Ascending aorta (tissue), 2 donors: ENCODE measurements at regions not wholly inside any gene's neighbourhood (a gene's known extent, or its start where the extent isn't known, plus 50 kb on each side); places are given as distances from the start of the nearest gene placed in this dataset.

Experiments used
- DNase-seq, 2 donors: peaks; one replicate each; pipeline ENCODE4 v3.0.0-alpha.2; 2019; ENCODE audit warnings: low spot score in 2 of 2
- H3K27ac ChIP-seq, 2 donors: fragments of 200-600 bp; sonication (generic); one replicate each; pipeline ENCODE4 v1.5.1; 2016 to 2017; ENCODE audit warnings: mild to moderate bottlenecking in 1 of 2
- H3K27me3 ChIP-seq: fragments of 200-600 bp; sonication (generic); one replicate; pipeline ENCODE4 v1.5.1; 2017
- H3K36me3 ChIP-seq, 2 donors: fragments of 200-600 bp; sonication (generic); one replicate each; pipeline ENCODE4 v1.5.1; 2016
- H3K4me1 ChIP-seq, 2 donors: fragments of 200-600 bp; sonication (generic); one replicate each; pipeline ENCODE4 v1.5.1; 2016 to 2017; ENCODE audit warnings: mild to moderate bottlenecking in 1 of 2
- H3K4me3 ChIP-seq, 2 donors: fragments of 200-600 bp; sonication (generic); one replicate each; pipeline ENCODE4 v1.5.1; 2016 to 2017; ENCODE audit warnings: mild to moderate bottlenecking in 1 of 2
- H3K9me3 ChIP-seq, 2 donors: fragments of 200-600 bp; sonication (generic); one replicate each; pipeline ENCODE4 v1.5.1; 2016
- intact Hi-C: fragments of 100-400 bp; cut with DNase I; formaldehyde crosslinking; loops from one replicate; pipeline ENCODE4 v1.15.1; 2023
- TF ChIP-seq, protein P1 (sequence below), 3 experiments: fragments of 200-600 bp in 2 of 3; fragments of 450-650 bp in 1 of 3; sonication (generic) in 2 of 3; IDR thresholded peaks; one replicate each; pipeline ENCODE4 v1.5.1; 2016 to 2019; ENCODE audit warnings: antibody characterized with exemption in 3 of 3, mild to moderate bottlenecking in 1 of 3, moderate library complexity in 1 of 3

- DNase-seq, result no peak
- TF ChIP-seq, protein P1, sequence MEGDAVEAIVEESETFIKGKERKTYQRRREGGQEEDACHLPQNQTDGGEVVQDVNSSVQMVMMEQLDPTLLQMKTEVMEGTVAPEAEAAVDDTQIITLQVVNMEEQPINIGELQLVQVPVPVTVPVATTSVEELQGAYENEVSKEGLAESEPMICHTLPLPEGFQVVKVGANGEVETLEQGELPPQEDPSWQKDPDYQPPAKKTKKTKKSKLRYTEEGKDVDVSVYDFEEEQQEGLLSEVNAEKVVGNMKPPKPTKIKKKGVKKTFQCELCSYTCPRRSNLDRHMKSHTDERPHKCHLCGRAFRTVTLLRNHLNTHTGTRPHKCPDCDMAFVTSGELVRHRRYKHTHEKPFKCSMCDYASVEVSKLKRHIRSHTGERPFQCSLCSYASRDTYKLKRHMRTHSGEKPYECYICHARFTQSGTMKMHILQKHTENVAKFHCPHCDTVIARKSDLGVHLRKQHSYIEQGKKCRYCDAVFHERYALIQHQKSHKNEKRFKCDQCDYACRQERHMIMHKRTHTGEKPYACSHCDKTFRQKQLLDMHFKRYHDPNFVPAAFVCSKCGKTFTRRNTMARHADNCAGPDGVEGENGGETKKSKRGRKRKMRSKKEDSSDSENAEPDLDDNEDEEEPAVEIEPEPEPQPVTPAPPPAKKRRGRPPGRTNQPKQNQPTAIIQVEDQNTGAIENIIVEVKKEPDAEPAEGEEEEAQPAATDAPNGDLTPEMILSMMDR (IDR thresholded peaks at IDR 0.05), result no peak
- H3K27ac ChIP-seq, result no peak overlapping the region
- no peak overlapping the region for H3K4me3 ChIP-seq
- H3K4me1 ChIP-seq, result no peaks in the 10 kb centered on the region
- H3K36me3 ChIP-seq, result no peaks in the 10 kb centered on the region
- intact Hi-C loops, result no loop called here
- no peaks in the 10 kb centered on the region for H3K9me3 ChIP-seq
- H3K27me3 ChIP-seq, result no peaks in the 10 kb centered on the region
Observed at GRCh38 chr20:11366660-11367059, 551.0 kb upstream of the BTBD3 start.

DNA sequence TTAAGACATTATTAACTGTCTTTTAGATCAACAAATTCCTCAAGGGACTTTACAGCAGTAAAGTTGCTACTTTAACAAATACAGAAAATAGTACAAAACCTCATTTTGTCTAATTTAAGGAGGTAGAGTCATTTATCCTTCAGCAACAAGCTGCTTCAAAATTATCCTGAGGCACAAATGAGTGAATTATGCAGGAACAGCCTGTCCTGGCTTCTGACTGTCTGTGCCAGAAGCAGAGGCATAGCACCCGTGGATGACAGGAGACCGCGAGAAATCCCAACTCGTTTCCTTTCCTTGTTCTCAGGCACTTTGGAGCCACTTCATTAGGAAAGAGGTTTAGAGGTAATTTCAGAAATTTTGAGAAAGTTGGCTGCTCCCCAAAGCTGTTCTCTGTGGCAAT lies 549.2 kb upstream of the BTBD3 start:
- TF ChIP-seq, protein P1 (IDR thresholded peaks at IDR 0.05), result no peak
- H3K4me1 ChIP-seq, result no peaks in the 10 kb centered on the region
- intact Hi-C loops, result no loop called here
- no peaks in the 10 kb centered on the region for H3K27me3 ChIP-seq
- no peaks in the 10 kb centered on the region for H3K9me3 ChIP-seq
- H3K36me3 ChIP-seq, result no peaks in the 10 kb centered on the region
- no peak overlapping the region for H3K27ac ChIP-seq
- DNase-seq, result no peak
- H3K4me3 ChIP-seq, result no peak overlapping the region

GRCh38 chr20:11368965-11369711 lies 548.6 kb upstream of the BTBD3 start:
- no peak overlapping the region for H3K27ac ChIP-seq
- TF ChIP-seq, protein P1 (IDR thresholded peaks at IDR 0.05), result no peak

GRCh38 chr20:11371831-11372230 lies 545.9 kb upstream of the BTBD3 start:
- H3K27me3 ChIP-seq, result no peaks in the 10 kb centered on the region
- no peak overlapping the region for H3K4me3 ChIP-seq
- TF ChIP-seq, protein P1 (IDR thresholded peaks at IDR 0.05), result no peak
- H3K36me3 ChIP-seq, result no peaks in the 10 kb centered on the region
- H3K4me1 ChIP-seq, result no peaks in the 10 kb centered on the region
- no peaks in the 10 kb centered on the region for H3K9me3 ChIP-seq
- no peak for DNase-seq
- no peak overlapping the region for H3K27ac ChIP-seq
- intact Hi-C loops, result no loop called here

More at GRCh38 chr20:11368965-11369711, 548.6 kb upstream of the BTBD3 start:
- no peak for DNase-seq
- no peak overlapping the region for H3K4me3 ChIP-seq
- no peaks in the 10 kb centered on the region for H3K4me1 ChIP-seq
- no peaks in the 10 kb centered on the region for H3K36me3 ChIP-seq
- H3K9me3 ChIP-seq, result no peaks in the 10 kb centered on the region
- H3K27me3 ChIP-seq, result no peaks in the 10 kb centered on the region
- intact Hi-C loops, result no loop called here

DNA sequence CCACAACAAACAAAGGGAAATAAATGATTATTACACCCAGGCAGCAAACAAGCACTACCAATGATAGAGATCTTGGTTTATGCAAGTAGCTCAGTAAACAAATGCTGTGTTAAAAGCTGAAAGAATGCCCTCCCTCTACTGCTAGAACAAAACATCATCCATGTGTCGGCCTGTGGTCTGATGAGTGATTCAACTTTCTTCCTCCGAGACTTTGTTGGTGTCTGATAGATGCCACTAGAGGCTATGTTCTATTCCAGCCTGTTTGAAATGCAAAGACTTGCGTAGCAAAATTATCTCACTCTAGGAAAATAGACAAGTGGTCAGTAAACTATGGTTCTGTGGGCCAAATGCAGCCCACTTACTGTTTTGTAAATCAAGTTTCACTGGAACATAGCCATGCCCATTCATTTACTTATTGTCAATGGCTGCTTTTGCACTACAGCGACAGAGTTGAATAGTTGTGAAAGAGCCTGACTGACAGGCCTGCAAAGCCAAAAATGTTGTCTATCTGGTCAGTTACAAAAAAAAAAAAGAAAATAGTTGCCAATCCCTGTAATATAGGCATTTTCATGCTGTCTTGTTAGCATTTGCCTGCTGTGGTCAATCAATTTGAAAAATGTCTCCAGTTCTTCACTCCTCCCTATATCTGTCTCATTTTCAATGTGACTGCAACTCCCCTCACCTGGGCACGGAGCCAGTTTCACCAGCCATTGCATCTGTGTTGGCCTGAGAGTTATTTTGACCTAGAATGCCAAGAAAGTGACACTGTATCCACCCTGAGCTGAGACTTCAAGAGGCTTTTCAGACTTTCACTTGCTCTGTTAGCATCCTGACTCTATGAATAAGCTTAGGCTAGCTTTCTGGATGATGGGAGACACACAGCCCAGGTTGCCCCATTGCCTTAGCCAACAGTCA lies 544.6 kb upstream of the BTBD3 start:
- Histone ChIP-seq H3K9me3 (no peaks in the 10 kb centered on the region), H3K27ac (no peak overlapping the region), H3K4me1 (no peaks in the 10 kb centered on the region), H3K4me3 (no peak overlapping the region), H3K36me3 (no peaks in the 10 kb centered on the region), H3K27me3 (no peaks in the 10 kb centered on the region)
- intact Hi-C loops, result no loop called here
- TF ChIP-seq, protein P1 (IDR thresholded peaks at IDR 0.05), result no peak
- no peak for DNase-seq
